Subcutaneous abdominal adipose tissue (tissue), 5 donors: ENCODE measurements at regions not wholly inside any gene's neighbourhood (a gene's known extent, or its start where the extent isn't known, plus 50 kb on each side); places are given as distances from the start of the nearest gene placed in this dataset.
"Not testable (repeated sequence)": the region's sequence is repeated elsewhere in the genome, so short reads cannot be mapped to it uniquely, and the experiment has no call there.

Experiments used
- H3K27ac ChIP-seq: one replicate; pipeline ENCODE4 v1.7.0; 2013; ENCODE audit warnings: low read depth, mild to moderate bottlenecking, inconsistent platforms, low read length, moderate library complexity
- H3K27me3 ChIP-seq, 5 donors: one replicate each; pipeline ENCODE4 v1.7.0; 2013; ENCODE audit warnings: low read length in 5 of 5, inconsistent platforms in 1 of 5; ENCODE audit not compliant: control insufficient read depth in 5 of 5, insufficient read depth in 4 of 5
- H3K36me3 ChIP-seq, 5 donors: one replicate each; pipeline ENCODE4 v1.7.0; 2013; ENCODE audit warnings: low read length in 5 of 5; ENCODE audit not compliant: control insufficient read depth in 5 of 5, insufficient read depth in 5 of 5
- H3K4me1 ChIP-seq, 5 donors: one replicate each; pipeline ENCODE4 v1.7.0; 2013; ENCODE audit warnings: low read length in 5 of 5, mild to moderate bottlenecking in 3 of 5, moderate library complexity in 1 of 5; ENCODE audit not compliant: control insufficient read depth in 5 of 5, insufficient read depth in 5 of 5
- H3K4me3 ChIP-seq, 5 donors: one replicate each; pipeline ENCODE4 v1.7.0; 2013; ENCODE audit warnings: low read length in 5 of 5, low read depth in 1 of 5
- H3K9ac ChIP-seq, 5 donors: one replicate each; pipeline ENCODE4 v1.7.0; 2013; ENCODE audit warnings: low read length in 5 of 5, mild to moderate bottlenecking in 4 of 5, moderate library complexity in 3 of 5
- H3K9me3 ChIP-seq, 5 donors: one replicate each; pipeline ENCODE4 v1.7.0; 2013; ENCODE audit warnings: low read length in 5 of 5; ENCODE audit not compliant: control insufficient read depth in 5 of 5
- donor health status: healthy.
- donor health status: healthy.
- donor health status: healthy.
- donor health status: healthy.
- donor health status: healthy.

DNA sequence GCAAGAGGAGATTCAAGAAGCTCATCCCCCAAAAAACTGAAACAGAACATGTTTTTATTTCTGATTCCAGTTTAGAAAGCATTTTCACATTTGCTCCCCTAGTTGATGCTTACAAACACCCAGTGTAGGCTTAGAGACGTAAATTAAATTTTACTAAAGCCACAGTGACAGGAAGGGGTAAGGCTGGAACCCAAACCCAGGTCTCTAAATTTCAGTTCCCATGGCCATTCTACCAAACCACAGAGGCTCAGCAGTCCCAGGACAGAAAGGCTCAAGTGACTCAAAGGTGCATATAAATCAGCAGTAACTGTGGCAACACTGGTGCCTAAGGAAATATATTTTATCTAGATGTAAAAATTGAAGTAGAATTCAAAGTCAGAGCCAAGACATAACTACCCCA lies 128.7 kb downstream of the CEP120 start:
- H3K27me3 ChIP-seq = no peaks in the 10 kb centered on the region
- H3K36me3 ChIP-seq = no peaks in the 10 kb centered on the region
- no peaks in the 10 kb centered on the region for H3K4me1 ChIP-seq
- no peak overlapping the region for H3K9ac ChIP-seq
- peaks cover 0 to 4% (median 0%) of the 10 kb centered on the region in 5 donors for H3K9me3 ChIP-seq
- no peak overlapping the region for H3K27ac ChIP-seq
- H3K4me3 ChIP-seq = no peak overlapping the region

DNA sequence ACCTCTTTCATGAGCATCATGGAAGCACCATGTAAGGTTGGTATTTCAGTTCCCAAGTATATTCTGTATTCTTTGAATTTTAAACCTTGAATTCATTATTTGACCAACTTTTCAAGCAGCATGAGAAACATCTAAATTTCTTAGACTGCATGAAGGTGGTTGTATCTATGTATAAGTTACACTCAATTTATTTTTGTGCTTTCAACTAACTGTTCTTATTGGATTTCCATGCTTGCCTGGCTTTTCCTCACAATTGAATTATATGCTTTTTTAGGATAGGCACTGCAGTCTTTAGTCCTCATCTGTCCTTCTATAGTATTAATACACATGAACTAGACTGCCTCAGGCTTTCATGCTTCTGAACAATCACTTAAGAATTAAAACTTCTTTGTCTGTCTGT lies 134.0 kb downstream of the CEP120 start:
- no peak overlapping the region for H3K9ac ChIP-seq
- H3K4me1 ChIP-seq = peaks cover 0 to 6% (median 0%) of the 10 kb centered on the region in 5 donors
- H3K9me3 ChIP-seq = no peaks in the 10 kb centered on the region
- peaks cover 0 to 3% (median 3%) of the 10 kb centered on the region in 5 donors for H3K27me3 ChIP-seq
- H3K4me3 ChIP-seq = no peak overlapping the region
- H3K36me3 ChIP-seq = no peaks in the 10 kb centered on the region
- no peak overlapping the region for H3K27ac ChIP-seq

DNA sequence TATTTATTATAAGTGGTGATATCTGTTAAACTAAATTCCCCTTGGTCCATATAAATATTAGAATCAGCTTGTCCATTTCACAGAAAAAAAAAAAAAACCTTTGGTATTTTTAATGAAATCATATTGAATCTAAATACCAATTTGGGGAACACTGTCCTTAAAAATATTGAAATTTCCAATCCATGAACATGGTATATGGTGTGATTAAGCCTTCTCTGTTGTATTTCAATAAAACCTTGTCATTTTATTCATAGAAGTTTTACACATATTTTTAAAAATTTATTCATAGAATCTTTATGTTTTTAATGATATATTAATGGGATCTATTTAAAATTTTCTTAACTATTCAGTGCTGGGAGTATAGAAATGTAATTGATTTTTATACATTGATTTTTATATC lies 135.3 kb downstream of the CEP120 start:
- H3K36me3 ChIP-seq = no peaks in the 10 kb centered on the region
- peaks cover 0 to 3% (median 3%) of the 10 kb centered on the region in 5 donors for H3K27me3 ChIP-seq
- H3K4me1 ChIP-seq = peaks cover 0 to 6% (median 0%) of the 10 kb centered on the region in 5 donors
- no peak overlapping the region for H3K9ac ChIP-seq
- no peak overlapping the region for H3K27ac ChIP-seq
- no peak overlapping the region for H3K4me3 ChIP-seq
- no peaks in the 10 kb centered on the region for H3K9me3 ChIP-seq

DNA sequence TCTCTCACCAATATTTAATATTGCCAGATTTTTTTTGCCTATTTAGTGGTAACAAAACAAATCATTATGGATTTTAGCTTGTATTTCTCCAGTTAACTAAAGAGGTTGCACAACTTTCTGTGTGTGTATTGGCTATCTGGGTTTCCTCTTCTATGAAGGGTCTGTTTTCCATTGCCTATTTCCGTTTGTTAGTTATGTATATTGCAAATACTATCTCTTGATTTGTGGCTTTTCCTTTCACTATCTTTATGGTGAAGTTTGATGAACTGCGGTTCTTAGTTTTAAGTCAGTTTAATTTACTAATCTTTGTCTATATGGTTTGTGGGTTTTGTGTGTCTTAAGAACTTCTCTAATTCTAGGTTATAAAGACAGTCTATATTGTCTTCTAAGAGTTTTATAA lies 136.3 kb downstream of the CEP120 start:
- Histone ChIP-seq H3K4me3 (no peak overlapping the region), H3K9ac (no peak overlapping the region), H3K27me3 (peaks cover 0 to 3% (median 3%) of the 10 kb centered on the region in 5 donors), H3K4me1 (peaks cover 0 to 6% (median 0%) of the 10 kb centered on the region in 5 donors), H3K36me3 (no peaks in the 10 kb centered on the region), H3K9me3 (no peaks in the 10 kb centered on the region), H3K27ac (no peak overlapping the region)

DNA sequence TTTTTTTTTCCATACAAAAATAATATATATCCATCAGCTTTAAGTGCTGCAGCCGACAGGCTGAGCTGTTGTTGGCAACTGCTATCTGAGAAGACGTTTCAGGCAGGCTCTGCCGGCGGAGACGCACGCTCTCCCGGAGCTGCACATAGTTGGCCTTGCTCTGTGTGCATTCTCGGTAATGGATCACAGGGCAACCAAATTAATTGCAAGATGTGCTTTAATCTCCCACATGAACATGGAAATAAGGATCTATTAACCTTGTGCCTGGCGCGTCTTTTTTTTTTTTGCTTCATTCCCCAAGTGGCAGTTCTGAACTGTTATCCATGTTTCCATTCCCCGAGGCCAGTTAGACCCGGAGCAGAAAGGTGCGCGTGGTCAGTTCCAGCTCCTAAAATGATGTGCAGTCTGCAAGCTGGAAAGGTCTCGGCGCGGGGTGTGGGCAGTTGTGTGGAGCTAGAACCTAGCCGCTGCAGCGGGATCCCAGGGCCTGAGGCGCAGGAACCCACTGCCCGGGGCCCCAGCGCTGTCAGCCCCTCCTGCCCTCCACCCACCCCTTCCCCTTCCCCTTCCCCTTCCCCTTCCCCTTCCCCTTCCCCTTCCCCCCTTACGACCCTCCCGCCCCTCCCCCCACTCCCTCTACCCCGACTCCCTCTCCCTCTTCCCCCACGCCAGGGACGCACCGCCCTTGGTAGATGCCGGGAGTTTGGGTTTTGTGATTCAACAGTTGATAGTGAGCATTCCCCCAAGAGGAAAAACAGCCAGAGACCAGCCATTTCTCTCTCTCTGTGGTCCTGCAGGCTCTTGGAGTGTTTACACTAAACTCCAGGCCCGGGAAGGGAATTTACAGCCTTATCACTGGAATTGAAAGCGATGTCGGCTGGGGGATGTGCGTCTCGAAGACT lies 137.8 kb downstream of the CEP120 start:
- Histone ChIP-seq H3K4me1 (peaks cover 0 to 6% (median 0%) of the 10 kb centered on the region in 5 donors), H3K36me3 (no peaks in the 10 kb centered on the region), H3K9me3 (no peaks in the 10 kb centered on the region), H3K4me3 (peak overlapping the region in 2 of 5 donors; percentile 11 to 44), H3K27ac (no peak overlapping the region), H3K9ac (no peak overlapping the region), H3K27me3 (peaks cover 0 to 3% (median 3%) of the 10 kb centered on the region in 5 donors)

DNA sequence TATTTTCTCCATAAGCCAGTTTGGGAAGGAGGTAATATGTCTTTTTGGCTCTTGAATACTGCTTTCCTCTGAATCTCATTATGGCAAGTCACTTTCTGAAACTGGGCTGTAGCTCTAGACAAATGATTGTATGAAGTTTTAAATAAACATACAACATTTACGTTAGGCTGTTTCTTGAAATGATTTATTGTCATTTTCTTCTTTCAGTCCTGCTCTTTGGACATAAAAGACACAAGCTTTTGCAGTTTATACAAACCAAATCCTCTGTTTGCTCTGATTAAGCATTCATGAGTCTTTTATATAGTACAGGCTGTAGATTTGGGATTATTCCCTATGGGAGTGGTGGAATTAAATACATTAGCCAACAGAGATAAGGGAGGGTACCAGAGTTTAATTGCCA lies 139.7 kb downstream of the CEP120 start:
- no peak overlapping the region for H3K27ac ChIP-seq
- no peak overlapping the region for H3K4me3 ChIP-seq
- H3K36me3 ChIP-seq = no peaks in the 10 kb centered on the region
- peaks cover 0 to 6% (median 0%) of the 10 kb centered on the region in 5 donors for H3K4me1 ChIP-seq
- H3K27me3 ChIP-seq = peaks cover 0 to 3% (median 3%) of the 10 kb centered on the region in 5 donors
- H3K9ac ChIP-seq = no peak overlapping the region
- no peaks in the 10 kb centered on the region for H3K9me3 ChIP-seq

DNA sequence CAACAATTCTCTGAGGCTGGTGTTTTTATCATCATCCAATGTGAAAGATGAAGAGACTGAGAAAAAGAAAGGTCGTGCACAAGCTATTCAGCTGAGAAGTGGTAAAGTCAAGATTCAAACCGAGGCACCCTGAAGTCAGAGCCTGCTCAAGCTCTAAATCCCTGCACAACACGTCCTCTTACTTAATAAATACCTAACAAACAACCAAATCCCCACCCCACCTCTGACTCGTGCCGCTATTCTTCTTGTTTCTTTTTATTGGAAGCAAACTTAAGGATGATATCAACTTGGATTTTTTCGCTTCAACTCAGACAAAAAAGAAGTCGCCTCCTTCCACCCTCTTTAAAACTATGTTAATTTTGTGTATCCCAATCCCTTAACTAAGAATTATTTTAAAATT lies 140.2 kb downstream of the CEP120 start:
- Histone ChIP-seq H3K27me3 (peaks cover 0 to 3% (median 3%) of the 10 kb centered on the region in 5 donors), H3K4me1 (peaks cover 0 to 6% (median 0%) of the 10 kb centered on the region in 5 donors), H3K36me3 (no peaks in the 10 kb centered on the region), H3K9ac (no peak overlapping the region), H3K9me3 (no peaks in the 10 kb centered on the region), H3K4me3 (no peak overlapping the region), H3K27ac (no peak overlapping the region)

DNA sequence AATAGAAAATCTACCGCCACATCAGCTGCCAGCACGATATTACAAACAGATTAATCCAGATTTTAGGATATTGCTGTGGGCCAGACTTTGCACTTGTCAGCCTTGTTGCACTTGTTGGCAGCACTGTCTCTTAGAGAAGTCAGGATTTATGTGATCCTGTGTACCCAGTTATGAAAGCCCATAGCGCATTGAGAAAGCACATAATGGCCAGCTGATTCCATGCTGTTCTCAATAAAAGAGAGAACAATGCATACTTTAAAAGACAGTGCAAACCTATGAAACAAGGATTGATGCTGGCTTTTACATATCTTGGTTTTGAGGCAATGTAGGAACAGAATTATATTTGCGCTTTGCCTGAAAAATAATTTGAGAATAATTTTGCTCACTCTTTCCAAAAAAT lies 140.8 kb downstream of the CEP120 start:
- no peak overlapping the region for H3K27ac ChIP-seq
- H3K27me3 ChIP-seq = peaks cover 0 to 3% (median 3%) of the 10 kb centered on the region in 5 donors
- H3K9ac ChIP-seq = no peak overlapping the region
- H3K4me3 ChIP-seq = no peak overlapping the region
- H3K9me3 ChIP-seq = no peaks in the 10 kb centered on the region
- H3K4me1 ChIP-seq = peaks cover 0 to 6% (median 0%) of the 10 kb centered on the region in 5 donors
- H3K36me3 ChIP-seq = no peaks in the 10 kb centered on the region

DNA sequence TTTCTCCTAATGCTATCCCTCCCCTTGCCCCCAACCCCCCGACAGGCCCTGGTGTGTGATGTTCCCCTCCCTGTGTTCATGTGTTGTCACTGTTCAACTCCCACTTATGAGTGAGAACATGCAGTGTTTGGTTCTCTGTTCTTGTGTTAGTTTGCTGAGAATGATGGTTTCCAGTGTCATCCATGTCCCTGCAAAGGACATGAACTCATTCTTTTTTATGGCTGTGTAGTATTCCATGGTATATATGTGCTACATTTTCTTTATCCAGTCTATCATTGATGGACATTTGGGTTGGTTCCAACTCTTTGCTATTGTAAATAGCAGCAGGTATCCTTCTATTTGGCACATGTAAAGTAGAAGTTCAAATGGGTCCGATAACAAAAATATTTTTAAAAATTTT lies 142.3 kb downstream of the CEP120 start:
- H3K36me3 ChIP-seq, H3K4me3 ChIP-seq, H3K4me1 ChIP-seq, H3K9me3 ChIP-seq, H3K9ac ChIP-seq, H3K27me3 ChIP-seq, H3K27ac ChIP-seq: not testable (repeated sequence)

DNA sequence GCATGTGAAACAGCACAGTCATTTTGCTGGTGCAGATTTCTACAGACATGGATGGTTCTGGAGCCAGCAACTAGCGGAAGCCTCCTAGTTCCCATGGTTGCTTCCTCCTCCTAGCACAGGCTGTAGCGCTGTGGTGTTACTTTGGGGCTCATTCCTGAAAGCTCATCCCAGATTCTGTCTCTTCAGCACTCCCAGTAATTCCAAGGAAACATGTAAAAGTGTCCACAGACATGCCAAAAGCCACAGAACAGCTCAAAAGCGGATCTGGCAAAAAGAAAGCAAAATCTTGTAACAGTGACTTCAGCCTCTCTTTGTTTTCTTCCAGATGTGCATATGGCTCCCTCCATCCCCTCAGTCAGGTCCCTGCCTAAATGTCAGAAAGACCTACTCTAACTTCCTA lies 144.1 kb downstream of the CEP120 start:
- Histone ChIP-seq H3K4me1 (peaks cover 0 to 2% (median 0%) of the 10 kb centered on the region in 5 donors), H3K4me3 (no peak overlapping the region), H3K27me3 (no peaks in the 10 kb centered on the region), H3K9ac (no peak overlapping the region), H3K36me3 (no peaks in the 10 kb centered on the region), H3K9me3 (no peaks in the 10 kb centered on the region), H3K27ac (no peak overlapping the region)
